ENCODE measurements at regions not wholly inside any gene's neighbourhood (a gene's known extent, or its start where the extent isn't known, plus 50 kb on each side); places are given as distances from the start of the nearest gene placed in this dataset.
"Not testable (repeated sequence)": the region's sequence is repeated elsewhere in the genome, so short reads cannot be mapped to it uniquely, and the experiment has no call there.

GRCh38 chr2:207372483-207372882 is 157.3 kb upstream of the CREB1 start:
- DNase-seq: no peak

DNA sequence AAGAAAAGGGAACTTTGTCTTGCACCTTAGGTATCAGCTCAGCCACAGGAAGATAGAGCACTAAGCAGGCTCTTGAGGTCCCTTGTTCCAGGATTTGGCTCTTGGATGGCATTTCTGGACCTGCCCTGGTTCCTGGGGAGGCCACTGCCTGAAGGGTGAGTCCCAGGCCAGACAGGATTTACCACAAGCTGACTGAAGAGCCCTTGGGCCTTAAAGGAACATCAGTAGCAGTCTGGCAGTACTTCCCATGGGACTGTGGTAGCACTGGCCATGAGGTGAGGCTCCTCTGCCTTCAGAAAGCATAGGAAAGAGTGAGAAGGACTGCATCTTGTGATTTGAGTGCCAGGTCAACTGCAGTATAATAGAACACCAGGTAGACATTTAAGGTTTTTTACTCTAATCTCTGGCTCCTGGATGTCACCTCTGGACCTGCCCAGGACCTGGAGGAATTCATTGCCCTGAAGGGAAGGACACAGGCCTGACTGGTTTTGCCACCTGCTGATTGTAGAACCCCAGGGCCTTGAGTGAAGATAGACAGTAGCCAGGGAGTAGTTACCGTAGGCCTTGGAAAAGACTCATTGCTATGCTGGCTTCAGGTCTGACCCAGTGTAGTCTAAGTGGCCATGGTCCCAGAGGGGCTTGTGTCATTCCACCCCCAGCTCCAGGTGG is 154.4 kb upstream of the CREB1 start:
- DNase-seq: no peak

- not testable (repeated sequence) for DNase-seq
Measured at GRCh38 chr2:207378620-207379019, 151.1 kb upstream of the CREB1 start.

DNA sequence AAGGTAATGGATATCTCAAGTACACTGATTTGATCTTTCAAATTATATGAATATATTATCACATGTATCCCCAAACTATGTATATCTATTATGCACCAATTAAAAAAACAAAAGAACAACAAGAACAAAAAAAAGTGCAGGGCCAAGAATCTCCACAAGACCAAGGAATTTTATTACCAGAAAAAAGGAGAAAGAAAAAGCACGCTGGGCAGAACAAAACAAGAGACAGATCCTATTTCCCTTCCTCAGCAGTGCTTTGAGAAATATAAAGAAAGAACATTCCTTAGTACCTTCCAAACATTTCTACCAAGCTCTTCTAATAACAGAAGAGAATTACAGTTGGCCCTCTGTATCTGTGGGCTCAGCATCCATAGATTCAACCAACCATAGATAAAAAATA is 144.7 kb upstream of the CREB1 start:
- DNase-seq: no peak

- no peak for DNase-seq
Measured at GRCh38 chr2:207385903-207386302, 143.9 kb upstream of the CREB1 start.

DNA sequence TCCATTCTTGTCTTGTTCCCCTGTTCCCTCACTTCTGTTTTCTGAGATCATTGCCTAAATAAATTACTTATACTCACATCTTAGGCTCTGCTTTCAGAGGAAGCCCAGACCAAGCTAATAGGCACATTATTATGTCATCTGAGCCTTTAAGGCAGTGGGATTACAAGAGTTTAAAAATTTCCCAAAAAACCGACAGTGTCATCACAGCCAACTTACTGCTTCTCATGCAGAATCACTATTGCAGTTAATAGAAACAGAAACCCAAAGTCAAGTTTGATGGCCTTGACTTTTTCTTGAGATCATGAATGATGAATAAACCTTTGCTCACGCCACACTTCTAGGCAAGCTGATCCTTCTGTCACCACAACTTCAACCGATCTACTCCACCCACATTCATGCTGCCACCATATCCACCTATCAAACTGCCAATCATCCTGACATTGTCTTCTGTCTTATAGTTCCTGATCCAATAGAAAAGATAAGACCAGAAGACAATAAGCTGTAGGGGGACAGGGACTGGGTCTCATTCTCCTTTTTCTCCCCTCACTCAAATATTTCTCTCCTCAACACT is 142.7 kb upstream of the CREB1 start:
- no peak for DNase-seq

GRCh38 chr2:207390302-207391095 is 139.3 kb upstream of the CREB1 start:
- no peak for DNase-seq

- no peak for DNase-seq
Measured at GRCh38 chr2:207394203-207394781, 135.5 kb upstream of the CREB1 start.

GRCh38 chr2:207394812-207395534 is 134.8 kb upstream of the CREB1 start:
- peak; percentile 4 for DNase-seq

GRCh38 chr2:207395535-207396251 is 134.1 kb upstream of the CREB1 start:
- no peak for DNase-seq

DNA sequence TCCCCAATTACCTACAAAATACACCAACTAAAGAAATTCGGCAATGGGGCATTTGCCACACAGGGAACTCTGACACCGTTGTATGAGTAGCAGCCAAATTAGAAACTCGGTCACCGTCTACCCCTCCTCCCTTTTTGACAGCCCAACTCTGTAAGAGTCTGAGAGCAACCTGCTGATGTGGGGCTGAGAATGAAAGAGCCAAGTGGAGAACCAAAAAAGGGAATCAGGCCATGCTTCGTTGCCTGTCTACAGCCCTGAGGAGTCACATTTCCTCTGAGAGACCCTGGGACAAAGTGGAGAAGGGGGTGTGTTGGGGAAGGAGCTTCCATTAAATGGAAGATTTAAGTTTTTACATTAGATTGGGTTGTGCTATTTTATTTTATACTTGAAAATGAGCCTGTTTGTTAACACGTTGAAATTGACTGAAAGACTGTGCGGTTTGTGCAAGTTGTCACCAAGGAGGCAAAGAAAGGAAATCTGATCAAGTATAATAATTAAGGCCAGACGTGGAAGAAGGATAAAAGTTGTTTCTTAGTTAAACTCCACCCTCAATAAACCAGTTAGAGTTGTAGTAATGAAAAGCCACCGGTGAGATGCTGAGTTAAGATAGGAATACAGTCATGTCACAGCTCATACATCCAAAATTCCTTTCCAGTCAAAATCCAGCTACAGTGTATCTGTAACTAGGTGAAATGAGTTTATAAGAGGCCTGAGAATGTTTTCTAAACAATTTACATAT is 131.7 kb upstream of the CREB1 start:
- no peak for DNase-seq

DNA sequence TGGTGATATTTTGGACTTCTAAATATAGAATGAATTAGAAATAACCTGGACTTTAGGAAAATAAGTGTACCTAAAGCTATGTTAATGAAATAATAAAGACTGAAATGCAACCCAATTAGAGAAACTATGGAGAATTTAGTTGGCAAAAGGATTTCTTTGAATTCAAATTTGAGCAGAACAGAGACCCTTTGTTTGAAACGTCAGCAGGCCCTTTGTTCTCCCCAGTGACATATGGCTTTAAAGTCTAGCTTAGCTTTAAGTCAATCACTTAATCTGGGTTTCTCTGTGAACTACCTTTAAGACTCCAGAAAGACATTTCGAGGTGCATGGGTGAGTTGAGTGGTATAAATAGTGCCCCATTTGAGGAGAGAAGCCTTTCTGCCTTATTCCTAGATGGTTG is 130.5 kb upstream of the CREB1 start:
- no peak for DNase-seq

GRCh38 chr2:207401338-207401737 is 128.4 kb upstream of the CREB1 start:
- DNase-seq: no peak

DNA sequence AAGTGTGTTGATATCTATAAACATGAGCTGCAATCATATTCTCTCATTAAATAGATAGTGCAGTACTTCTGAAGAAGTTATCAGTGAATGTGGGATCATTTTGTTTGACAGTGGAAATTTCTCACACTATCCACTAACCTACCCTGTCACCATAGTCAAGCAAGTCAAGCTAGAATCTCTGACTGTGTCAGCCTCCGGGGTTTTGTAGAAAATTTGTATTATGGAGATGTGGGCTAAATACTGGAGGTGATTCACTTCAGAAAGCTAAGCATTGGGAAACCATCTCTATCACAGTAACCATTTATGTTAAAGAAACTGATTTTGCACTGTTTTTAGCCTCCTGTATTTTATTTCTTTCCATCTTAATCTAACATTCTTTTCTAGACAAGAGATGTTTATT is 126.6 kb upstream of the CREB1 start:
- no peak for DNase-seq

- no peak for DNase-seq
Measured at GRCh38 chr2:207403950-207404349, 125.8 kb upstream of the CREB1 start.

DNA sequence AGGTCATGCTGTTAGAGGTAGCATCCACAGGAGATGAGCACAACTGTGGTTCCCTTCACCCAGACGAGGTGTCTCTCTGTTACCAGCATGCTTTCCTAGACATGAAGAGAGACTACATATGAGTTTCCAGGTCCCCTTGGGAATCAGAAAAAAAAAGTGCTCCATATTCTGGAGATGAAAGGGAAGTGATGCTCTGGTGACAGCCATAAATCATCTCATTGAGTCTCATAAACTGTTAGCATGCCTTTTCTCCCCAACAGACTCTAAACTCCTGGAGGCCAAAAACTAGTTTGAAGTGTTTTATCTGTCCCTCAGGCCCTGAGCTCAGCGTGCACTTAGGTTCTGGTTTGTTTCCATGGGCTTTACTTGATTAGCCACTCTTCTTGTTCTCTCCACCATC is 124.6 kb upstream of the CREB1 start:
- DNase-seq: no peak

GRCh38 chr2:207408086-207408794 is 121.5 kb upstream of the CREB1 start:
- no peak for DNase-seq

- no peak for DNase-seq
Measured at GRCh38 chr2:207409517-207409916, 120.2 kb upstream of the CREB1 start.

- no peak for DNase-seq
Measured at GRCh38 chr2:207412787-207413310, 116.9 kb upstream of the CREB1 start.

DNA sequence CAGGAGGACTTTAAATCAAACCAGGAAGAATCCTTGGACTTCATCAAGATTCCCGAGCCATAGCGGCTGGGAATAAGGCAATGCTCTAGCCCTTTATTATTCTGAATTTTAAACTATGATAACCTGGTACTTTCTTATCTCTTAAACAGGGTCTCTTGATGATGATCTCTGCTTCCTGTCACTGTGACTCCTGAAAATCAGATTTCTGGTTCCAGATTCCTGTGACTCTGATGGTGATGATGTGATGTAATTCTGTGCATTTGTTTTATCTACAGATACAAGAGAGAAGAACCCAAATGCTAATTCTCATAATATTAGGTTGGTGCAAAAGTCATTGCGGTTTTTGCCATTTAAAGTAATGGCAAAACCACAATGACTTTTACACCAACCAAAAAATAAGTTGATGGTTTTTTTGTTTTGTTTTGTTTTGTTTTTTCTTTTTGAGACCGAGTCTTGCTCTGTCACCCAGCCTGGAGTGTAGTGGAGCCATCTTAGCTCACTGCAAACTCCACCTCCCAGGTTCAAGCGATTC is 116.3 kb upstream of the CREB1 start:
- DNase-seq: no peak

DNA sequence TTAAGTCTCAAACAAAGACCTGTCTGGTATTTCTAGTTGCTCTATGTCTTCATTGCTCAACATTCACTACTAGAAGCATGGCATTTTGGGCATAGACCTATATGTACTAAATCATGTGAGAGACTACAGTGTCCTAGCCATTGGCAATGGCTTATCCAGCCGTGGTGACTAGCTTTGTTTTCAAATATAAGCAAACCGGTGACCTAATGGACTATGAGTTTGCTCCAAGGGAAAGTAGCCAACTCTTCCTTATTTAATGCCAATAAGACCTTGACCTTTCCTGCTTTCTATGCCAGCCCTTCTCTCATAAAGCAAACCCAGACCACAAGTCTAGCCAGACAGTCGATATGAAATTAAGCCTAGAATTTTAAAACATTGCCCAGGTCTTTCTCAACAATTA is 113.7 kb upstream of the CREB1 start:
- no peak for DNase-seq
